Kidney epithelial cell (primary cell): ENCODE measurements at regions not wholly inside any gene's neighbourhood (a gene's known extent, or its start where the extent isn't known, plus 50 kb on each side); places are given as distances from the start of the nearest gene placed in this dataset.

Source experiments
- DNase-seq: peaks from one replicate; pipeline ENCODE4 v3.0.0-alpha.2; 2010; ENCODE audit warnings: low read depth
- H3K27me3 ChIP-seq: 2 replicates; pipeline ENCODE4 v1.6.0; 2011; ENCODE audit warnings: low read length; ENCODE audit not compliant: control insufficient read depth, insufficient read depth
- H3K36me3 ChIP-seq: 2 replicates; pipeline ENCODE4 v1.5.1; 2011; ENCODE audit warnings: low read length; ENCODE audit not compliant: control insufficient read depth, insufficient read depth
- H3K4me3 ChIP-seq: 2 replicates; pipeline ENCODE4 v1.5.1; 2011; ENCODE audit warnings: low read depth, mild to moderate bottlenecking, control low read depth, low read length
- CTCF ChIP-seq: IDR thresholded peaks from 2 replicates; pipeline ENCODE4 v1.5.1; 2011; ENCODE audit warnings: mild to moderate bottlenecking, moderate library complexity, low read length, control low read depth, inconsistent platforms; ENCODE audit not compliant: insufficient read depth, poor library complexity, severe bottlenecking

- TF ChIP-seq CTCF: no peak
- no peak for DNase-seq
- Histone ChIP-seq H3K4me3 (no peak overlapping the region), H3K27me3 (no peaks in the 10 kb centered on the region), H3K36me3 (no peaks in the 10 kb centered on the region)
Measured at GRCh38 chr3:168655611-168656010, 559.9 kb upstream of the GOLIM4 start.

GRCh38 chr3:168654700-168655099 lies 559.0 kb upstream of the GOLIM4 start:
- TF ChIP-seq CTCF: no peak
- H3K4me3 ChIP-seq: no peak overlapping the region
- no peaks in the 10 kb centered on the region for H3K36me3 ChIP-seq
- H3K27me3 ChIP-seq: no peaks in the 10 kb centered on the region
- no peak for DNase-seq

- H3K36me3 ChIP-seq: no peaks in the 10 kb centered on the region
- H3K27me3 ChIP-seq: no peaks in the 10 kb centered on the region
- no peak overlapping the region for H3K4me3 ChIP-seq
- DNase-seq: no peak
- no peak for TF ChIP-seq CTCF
Measured at GRCh38 chr3:168653255-168653654, 557.5 kb upstream of the GOLIM4 start.

GRCh38 chr3:168648321-168648720 lies 552.6 kb upstream of the GOLIM4 start:
- no peaks in the 10 kb centered on the region for H3K27me3 ChIP-seq
- H3K36me3 ChIP-seq: no peaks in the 10 kb centered on the region
- TF ChIP-seq CTCF: no peak
- DNase-seq: no peak
- H3K4me3 ChIP-seq: no peak overlapping the region

GRCh38 chr3:168647582-168647981 lies 551.9 kb upstream of the GOLIM4 start:
- DNase-seq: no peak
- no peak for TF ChIP-seq CTCF
- H3K36me3 ChIP-seq: no peaks in the 10 kb centered on the region
- no peaks in the 10 kb centered on the region for H3K27me3 ChIP-seq
- H3K4me3 ChIP-seq: no peak overlapping the region

- H3K4me3 ChIP-seq: no peak overlapping the region
- TF ChIP-seq CTCF: no peak
- DNase-seq: no peak
- H3K36me3 ChIP-seq: no peaks in the 10 kb centered on the region
- no peaks in the 10 kb centered on the region for H3K27me3 ChIP-seq
Measured at GRCh38 chr3:168645180-168645579, 549.5 kb upstream of the GOLIM4 start.
